Left ventricle myocardium inferior (tissue), 1 donor: ENCODE measurements at regions not wholly inside any gene's neighbourhood (a gene's known extent, or its start where the extent isn't known, plus 50 kb on each side); places are given as distances from the start of the nearest gene placed in this dataset.

Experiments
- DNase-seq: peaks from one replicate; pipeline ENCODE4 v3.0.0-alpha.2; 2020
- H3K27ac ChIP-seq: fragments of 200-600 bp; replicated peaks from 2 replicates; pipeline ENCODE4 v1.8.0; 2021
- H3K27me3 ChIP-seq: fragments of 200-600 bp; 2 replicates; pipeline ENCODE4 v1.8.0; 2021; ENCODE audit warnings: low read depth
- H3K36me3 ChIP-seq: fragments of 200-600 bp; 2 replicates; pipeline ENCODE4 v1.8.0; 2021
- H3K4me1 ChIP-seq: fragments of 200-600 bp; 2 replicates; pipeline ENCODE4 v1.8.0; 2021
- H3K4me3 ChIP-seq: fragments of 200-600 bp; 2 replicates; pipeline ENCODE4 v1.8.0; 2021; ENCODE audit warnings: mild to moderate bottlenecking, moderate library complexity
- H3K9me3 ChIP-seq: fragments of 200-600 bp; replicated peaks from 2 replicates; pipeline ENCODE4 v1.8.0; 2021
- CTCF ChIP-seq: fragments of 200-600 bp; IDR thresholded peaks from 2 replicates; pipeline ENCODE4 v1.8.0; 2021; ENCODE audit warnings: antibody characterized with exemption, mild to moderate bottlenecking, borderline replicate concordance
- intact Hi-C: fragments of 100-400 bp; cut with micrococcal nuclease; formaldehyde crosslinking; loops from one replicate; pipeline ENCODE4 v1.11.0; 2022
- donor health status: DM: no; HTN: yes; CAD: no; lungs with severe emphysema.

DNA sequence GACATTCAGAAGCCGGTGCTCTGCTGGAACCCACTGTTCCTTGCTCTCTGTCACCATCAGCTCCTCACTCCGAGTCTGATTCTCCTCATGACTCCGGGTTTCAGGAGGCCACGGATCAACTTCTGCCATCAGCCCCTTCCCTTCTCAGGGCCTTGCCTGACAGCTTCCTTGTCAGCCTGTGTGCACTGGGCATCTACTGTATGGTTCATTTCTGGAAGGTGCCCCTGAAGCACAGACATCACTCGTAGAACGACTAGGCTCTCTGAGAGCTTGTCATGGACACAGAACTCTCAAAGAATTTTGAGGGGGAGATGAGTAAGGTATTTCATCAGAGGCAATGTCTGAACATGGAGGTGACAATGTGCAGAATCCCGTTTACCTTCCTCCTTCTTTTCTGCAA lies 396.1 kb downstream of the TNS3 start:
- H3K36me3 ChIP-seq: no peaks in the 10 kb centered on the region
- no peak for DNase-seq
- H3K4me3 ChIP-seq: no peak overlapping the region
- no peaks in the 10 kb centered on the region for H3K27me3 ChIP-seq
- H3K9me3 ChIP-seq: no peaks in the 10 kb centered on the region
- TF ChIP-seq CTCF: no peak
- peaks cover 67% of the 10 kb centered on the region for H3K4me1 ChIP-seq
- peak overlapping the region; percentile 78 for H3K27ac ChIP-seq
- intact Hi-C loops: no loop called here

GRCh38 chr7:47185170-47185569 lies 396.7 kb downstream of the TNS3 start:
- H3K27ac ChIP-seq: peak overlapping the region; percentile 78
- no peaks in the 10 kb centered on the region for H3K36me3 ChIP-seq
- peak; percentile 19 for DNase-seq
- H3K9me3 ChIP-seq: no peaks in the 10 kb centered on the region
- H3K4me3 ChIP-seq: no peak overlapping the region
- peaks cover 67% of the 10 kb centered on the region for H3K4me1 ChIP-seq
- no peaks in the 10 kb centered on the region for H3K27me3 ChIP-seq
- no peak for TF ChIP-seq CTCF
- intact Hi-C loops: no loop called here

- Histone ChIP-seq H3K27me3 (no peaks in the 10 kb centered on the region), H3K9me3 (no peaks in the 10 kb centered on the region), H3K36me3 (no peaks in the 10 kb centered on the region), H3K27ac (peak overlapping the region; percentile 78), H3K4me3 (no peak overlapping the region), H3K4me1 (peaks cover 69% of the 10 kb centered on the region)
- peak; percentile 31 for DNase-seq
- intact Hi-C loops: loop anchor here (5.0 kb wide), 1 partner anchor 1267 kb away; no protein-coding TSS in a partner anchor
- TF ChIP-seq CTCF: no peak
These were observed 397.9 kb downstream of the TNS3 start for GRCh38 chr7:47183862-47184590.

- Histone ChIP-seq H3K4me3 (peak overlapping the region; percentile 33), H3K36me3 (no peaks in the 10 kb centered on the region), H3K9me3 (no peaks in the 10 kb centered on the region), H3K27me3 (no peaks in the 10 kb centered on the region), H3K4me1 (peaks cover 63% of the 10 kb centered on the region), H3K27ac (peak overlapping the region; percentile 78)
- peak; percentile 52 for DNase-seq
- intact Hi-C loops: loop anchor here (5.0 kb wide), 1 partner anchor 1265 kb away; no protein-coding TSS in a partner anchor
- TF ChIP-seq CTCF: no peak
These were observed 400.1 kb downstream of the TNS3 start for GRCh38 chr7:47181746-47182361.

GRCh38 chr7:47180516-47180826 lies 401.4 kb downstream of the TNS3 start:
- intact Hi-C loops: loop anchor here (5.0 kb wide), 1 partner anchor 1263 kb away; no protein-coding TSS in a partner anchor
- no peaks in the 10 kb centered on the region for H3K36me3 ChIP-seq
- H3K4me1 ChIP-seq: peaks cover 53% of the 10 kb centered on the region
- no peaks in the 10 kb centered on the region for H3K27me3 ChIP-seq
- DNase-seq: no peak
- no peak for TF ChIP-seq CTCF
- H3K4me3 ChIP-seq: no peak overlapping the region
- H3K27ac ChIP-seq: peak overlapping the region; percentile 14
- H3K9me3 ChIP-seq: no peaks in the 10 kb centered on the region
